Liver (tissue), 3 donors: ENCODE measurements at regions not wholly inside any gene's neighbourhood (a gene's known extent, or its start where the extent isn't known, plus 50 kb on each side); places are given as distances from the start of the nearest gene placed in this dataset.

Source experiments
- FOXA1 ChIP-seq: IDR thresholded peaks from 2 replicates; pipeline ENCODE4 v1.6.1; 2016; ENCODE audit warnings: antibody characterized with exemption
- GABPA ChIP-seq, 2 donors: IDR thresholded peaks in 1 of 2; conservative IDR thresholded peaks in 1 of 2; 2 replicates each; pipeline ENCODE4 v1.6.1; 2016; ENCODE audit warnings: antibody characterized with exemption in 2 of 2, mild to moderate bottlenecking in 1 of 2, moderate library complexity in 1 of 2
- HNF4A ChIP-seq, 2 donors: conservative IDR thresholded peaks; 2 replicates each; pipeline ENCODE4 v1.6.1; 2016; ENCODE audit warnings: antibody characterized with exemption in 2 of 2, mild to moderate bottlenecking in 2 of 2
- HNF4G ChIP-seq: IDR thresholded peaks from 2 replicates; pipeline ENCODE4 v1.6.1; 2016; ENCODE audit warnings: antibody characterized with exemption
- JUND ChIP-seq, 2 donors: IDR thresholded peaks; 2 replicates each; pipeline ENCODE4 v1.6.1; 2016; ENCODE audit warnings: antibody characterized with exemption in 2 of 2
- RAD21 ChIP-seq, 2 donors: IDR thresholded peaks; 2 replicates each; pipeline ENCODE4 v1.6.1; 2016; ENCODE audit warnings: antibody characterized with exemption in 2 of 2, mild to moderate bottlenecking in 2 of 2
- RXRA ChIP-seq, 2 donors: IDR thresholded peaks; 2 replicates each; pipeline ENCODE4 v1.6.1; 2017 to 2018; ENCODE audit warnings: antibody characterized with exemption in 2 of 2, mild to moderate bottlenecking in 1 of 2
- SP1 ChIP-seq: IDR thresholded peaks from 2 replicates; pipeline ENCODE4 v1.6.1; 2018; ENCODE audit warnings: antibody characterized with exemption, mild to moderate bottlenecking
- TAF1 ChIP-seq: conservative IDR thresholded peaks from 2 replicates; pipeline ENCODE4 v1.6.1; 2016; ENCODE audit warnings: antibody characterized with exemption, mild to moderate bottlenecking
- YY1 ChIP-seq: IDR thresholded peaks from 2 replicates; pipeline ENCODE4 v1.6.1; 2016; ENCODE audit warnings: antibody characterized with exemption, mild to moderate bottlenecking
- TF ChIP-seq, protein P1 (sequence below): fragments of 150-350 bp; IDR thresholded peaks from 2 replicates; pipeline ENCODE4 v1.5.1; 2017; ENCODE audit warnings: improper control_type of control experiment, low read depth, low read length; ENCODE audit not compliant: missing input control
- TF ChIP-seq, protein P2 (sequence below): IDR thresholded peaks from 2 replicates; pipeline ENCODE4 v1.6.1; 2016; ENCODE audit warnings: antibody characterized with exemption, mild to moderate bottlenecking
- TF ChIP-seq, protein P3 (sequence below): IDR thresholded peaks from 2 replicates; pipeline ENCODE4 v1.6.1; 2016; ENCODE audit warnings: antibody characterized with exemption
- TF ChIP-seq, protein P4 (sequence below): IDR thresholded peaks from 2 replicates; pipeline ENCODE4 v1.6.1; 2016; ENCODE audit warnings: antibody characterized with exemption
- donor health status: healthy.
- donor health status: healthy.

DNA sequence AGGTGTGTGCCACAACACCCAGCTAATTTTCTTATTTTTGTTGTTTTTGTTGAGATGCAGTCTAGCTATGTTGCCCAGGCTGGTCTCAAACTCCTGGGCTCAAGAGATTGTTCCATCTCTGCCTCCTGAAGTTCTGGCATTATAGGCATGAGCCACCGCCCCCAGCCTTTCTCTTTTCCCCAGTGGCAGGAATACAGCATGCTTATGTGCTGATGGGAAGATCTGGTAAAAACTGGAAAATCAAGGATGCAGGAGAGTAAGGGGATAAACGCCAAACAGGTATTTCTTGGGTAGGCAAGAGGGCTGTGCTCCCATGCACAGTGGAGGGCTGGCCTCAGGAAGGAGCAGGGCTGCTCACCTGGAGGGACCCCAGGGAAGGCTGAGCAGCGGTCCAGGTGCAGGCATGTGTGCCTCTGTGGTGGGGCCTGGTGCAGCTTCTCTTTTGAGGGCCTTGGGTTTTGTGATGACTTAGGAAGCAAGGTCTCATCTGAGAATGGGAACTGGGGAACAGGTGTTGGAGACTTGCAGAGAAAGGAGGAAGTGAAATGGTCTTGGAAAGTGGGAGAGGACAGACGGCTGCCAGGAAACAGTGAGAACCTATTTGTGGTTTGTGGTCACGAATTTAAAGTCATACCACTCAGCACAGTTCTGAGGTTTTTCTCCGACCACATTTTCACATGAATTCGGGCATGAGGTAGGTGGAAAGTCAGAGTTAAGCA is 106.5 kb downstream of the TEX26 start:
- TF ChIP-seq, protein P1, sequence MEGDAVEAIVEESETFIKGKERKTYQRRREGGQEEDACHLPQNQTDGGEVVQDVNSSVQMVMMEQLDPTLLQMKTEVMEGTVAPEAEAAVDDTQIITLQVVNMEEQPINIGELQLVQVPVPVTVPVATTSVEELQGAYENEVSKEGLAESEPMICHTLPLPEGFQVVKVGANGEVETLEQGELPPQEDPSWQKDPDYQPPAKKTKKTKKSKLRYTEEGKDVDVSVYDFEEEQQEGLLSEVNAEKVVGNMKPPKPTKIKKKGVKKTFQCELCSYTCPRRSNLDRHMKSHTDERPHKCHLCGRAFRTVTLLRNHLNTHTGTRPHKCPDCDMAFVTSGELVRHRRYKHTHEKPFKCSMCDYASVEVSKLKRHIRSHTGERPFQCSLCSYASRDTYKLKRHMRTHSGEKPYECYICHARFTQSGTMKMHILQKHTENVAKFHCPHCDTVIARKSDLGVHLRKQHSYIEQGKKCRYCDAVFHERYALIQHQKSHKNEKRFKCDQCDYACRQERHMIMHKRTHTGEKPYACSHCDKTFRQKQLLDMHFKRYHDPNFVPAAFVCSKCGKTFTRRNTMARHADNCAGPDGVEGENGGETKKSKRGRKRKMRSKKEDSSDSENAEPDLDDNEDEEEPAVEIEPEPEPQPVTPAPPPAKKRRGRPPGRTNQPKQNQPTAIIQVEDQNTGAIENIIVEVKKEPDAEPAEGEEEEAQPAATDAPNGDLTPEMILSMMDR = no peak
- TF ChIP-seq, protein P2, sequence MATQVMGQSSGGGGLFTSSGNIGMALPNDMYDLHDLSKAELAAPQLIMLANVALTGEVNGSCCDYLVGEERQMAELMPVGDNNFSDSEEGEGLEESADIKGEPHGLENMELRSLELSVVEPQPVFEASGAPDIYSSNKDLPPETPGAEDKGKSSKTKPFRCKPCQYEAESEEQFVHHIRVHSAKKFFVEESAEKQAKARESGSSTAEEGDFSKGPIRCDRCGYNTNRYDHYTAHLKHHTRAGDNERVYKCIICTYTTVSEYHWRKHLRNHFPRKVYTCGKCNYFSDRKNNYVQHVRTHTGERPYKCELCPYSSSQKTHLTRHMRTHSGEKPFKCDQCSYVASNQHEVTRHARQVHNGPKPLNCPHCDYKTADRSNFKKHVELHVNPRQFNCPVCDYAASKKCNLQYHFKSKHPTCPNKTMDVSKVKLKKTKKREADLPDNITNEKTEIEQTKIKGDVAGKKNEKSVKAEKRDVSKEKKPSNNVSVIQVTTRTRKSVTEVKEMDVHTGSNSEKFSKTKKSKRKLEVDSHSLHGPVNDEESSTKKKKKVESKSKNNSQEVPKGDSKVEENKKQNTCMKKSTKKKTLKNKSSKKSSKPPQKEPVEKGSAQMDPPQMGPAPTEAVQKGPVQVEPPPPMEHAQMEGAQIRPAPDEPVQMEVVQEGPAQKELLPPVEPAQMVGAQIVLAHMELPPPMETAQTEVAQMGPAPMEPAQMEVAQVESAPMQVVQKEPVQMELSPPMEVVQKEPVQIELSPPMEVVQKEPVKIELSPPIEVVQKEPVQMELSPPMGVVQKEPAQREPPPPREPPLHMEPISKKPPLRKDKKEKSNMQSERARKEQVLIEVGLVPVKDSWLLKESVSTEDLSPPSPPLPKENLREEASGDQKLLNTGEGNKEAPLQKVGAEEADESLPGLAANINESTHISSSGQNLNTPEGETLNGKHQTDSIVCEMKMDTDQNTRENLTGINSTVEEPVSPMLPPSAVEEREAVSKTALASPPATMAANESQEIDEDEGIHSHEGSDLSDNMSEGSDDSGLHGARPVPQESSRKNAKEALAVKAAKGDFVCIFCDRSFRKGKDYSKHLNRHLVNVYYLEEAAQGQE = no peak
- TF ChIP-seq YY1 (no peak), RAD21 (IDR thresholded peaks at IDR 0.05) (no peak), TAF1 (no peak), FOXA1 (no peak), HNF4G (no peak), RXRA (IDR thresholded peaks at IDR 0.05) (no peak), GABPA (IDR thresholded peaks at IDR 0.05 in 1 of 2, conservative IDR thresholded peaks at IDR 0.05 in 1 of 2) (no peak), SP1 (no peak), HNF4A (conservative IDR thresholded peaks at IDR 0.05) (no peak), JUND (IDR thresholded peaks at IDR 0.05) (no peak)
- TF ChIP-seq, protein P3, sequence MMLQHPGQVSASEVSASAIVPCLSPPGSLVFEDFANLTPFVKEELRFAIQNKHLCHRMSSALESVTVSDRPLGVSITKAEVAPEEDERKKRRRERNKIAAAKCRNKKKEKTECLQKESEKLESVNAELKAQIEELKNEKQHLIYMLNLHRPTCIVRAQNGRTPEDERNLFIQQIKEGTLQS = no peak
- TF ChIP-seq, protein P4, sequence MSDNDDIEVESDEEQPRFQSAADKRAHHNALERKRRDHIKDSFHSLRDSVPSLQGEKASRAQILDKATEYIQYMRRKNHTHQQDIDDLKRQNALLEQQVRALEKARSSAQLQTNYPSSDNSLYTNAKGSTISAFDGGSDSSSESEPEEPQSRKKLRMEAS = no peak
